Endothelial cell of umbilical vein (primary cell): ENCODE measurements at regions not wholly inside any gene's neighbourhood (a gene's known extent, or its start where the extent isn't known, plus 50 kb on each side); places are given as distances from the start of the nearest gene placed in this dataset.

ENCODE experiments used
- BruUV-seq: library from RNA; stranded (reverse); fragments of 400-500 nt; replicated peaks from 2 replicates; lab custom pipeline; 2021; lab: Mats Ljungman, UMichigan
- CTCF ChIA-PET: fragments of 300-600, 350-600 bp; sonication (Branson Sonifier 250); formaldehyde crosslinking; loops from one replicate; lab custom pipeline; 2021; ENCODE audit warnings: antibody characterized with exemption, inconsistent platforms; lab: Charles Lee
- POLR2A ChIA-PET: fragments of 300-600, 350-600 bp; sonication (Branson Sonifier 250); formaldehyde crosslinking; loops from one replicate; lab custom pipeline; 2021; ENCODE audit warnings: antibody characterized with exemption, inconsistent platforms; lab: Charles Lee
- DNase-seq: peaks from one replicate; pipeline ENCODE4 v3.0.0-alpha.2; 2011; ENCODE audit warnings: low read depth, low spot score
- FAIRE-seq: peaks from 2 replicates; lab custom pipeline; 2011; peaks lifted over from hg19 to GRCh38; lab: Jason Lieb, UNC
- H2AFZ ChIP-seq: 2 replicates; pipeline ENCODE4 v1.6.0; 2012; ENCODE audit warnings: low read depth, low read length, control low read depth, inconsistent platforms
- H3K27ac ChIP-seq: 2 replicates; pipeline ENCODE4 v1.5.1; 2011; ENCODE audit warnings: low read depth, mild to moderate bottlenecking, control low read depth, low read length, moderate library complexity; ENCODE audit not compliant: insufficient read depth
- H3K27me3 ChIP-seq, 2 experiments: 2 replicates each; pipeline versions ENCODE4 v1.6.0 to v1.6.1; 2011; ENCODE audit warnings: low read length in 2 of 2, mixed read lengths in 1 of 2; ENCODE audit not compliant: control insufficient read depth in 2 of 2, insufficient read depth in 2 of 2
- H3K36me3 ChIP-seq, 2 experiments: 2 replicates in 1 of 2; 3 replicates in 1 of 2; pipeline ENCODE4 v1.5.1; 2011; ENCODE audit warnings: low read length in 2 of 2, mild to moderate bottlenecking in 1 of 2, moderate library complexity in 1 of 2; ENCODE audit not compliant: control insufficient read depth in 2 of 2, insufficient read depth in 2 of 2; ENCODE audit errors: extremely low read depth in 1 of 2
- H3K4me1 ChIP-seq: 3 replicates; pipeline ENCODE4 v1.5.1; 2011; ENCODE audit warnings: mild to moderate bottlenecking, low read length; ENCODE audit not compliant: control insufficient read depth, insufficient read depth; ENCODE audit errors: extremely low read depth
- H3K4me2 ChIP-seq: 2 replicates; pipeline ENCODE4 v1.6.1; 2011; ENCODE audit warnings: low read length, control low read depth, mixed read lengths; ENCODE audit not compliant: insufficient read depth
- H3K4me3 ChIP-seq, 3 experiments: fragments of 200-600 bp in 1 of 3; sonication (generic), shearing (Covaris generic) in 1 of 3; replicated peaks in 1 of 3; 2 replicates each; pipeline ENCODE4 v1.5.1; 2011 to 2016; ENCODE audit warnings: control low read depth in 3 of 3, low read length in 3 of 3, mild to moderate bottlenecking in 2 of 3, inconsistent platforms in 1 of 3, low read depth in 1 of 3, moderate library complexity in 1 of 3; ENCODE audit not compliant: insufficient read depth in 1 of 3
- H3K79me2 ChIP-seq: 2 replicates; pipeline ENCODE4 v1.6.0; 2012; ENCODE audit warnings: low read length, inconsistent platforms; ENCODE audit not compliant: control insufficient read depth, insufficient read depth
- H3K9ac ChIP-seq: replicated peaks from 2 replicates; pipeline ENCODE3; 2011; ENCODE audit warnings: low read length, control low read depth; ENCODE audit not compliant: insufficient read depth; ENCODE audit errors: extremely low read depth
- H3K9me1 ChIP-seq: replicated peaks from 3 replicates; pipeline ENCODE4 v1.6.0; 2011; ENCODE audit warnings: mild to moderate bottlenecking, low read length; ENCODE audit not compliant: control insufficient read depth, insufficient read depth; ENCODE audit errors: extremely low read depth
- H3K9me3 ChIP-seq: replicated peaks from 2 replicates; pipeline ENCODE4 v1.5.1; 2012; ENCODE audit warnings: low read length, inconsistent platforms; ENCODE audit not compliant: control insufficient read depth, insufficient read depth
- H4K20me1 ChIP-seq: replicated peaks from 2 replicates; pipeline ENCODE3; 2011; ENCODE audit warnings: mild to moderate bottlenecking, low read length; ENCODE audit not compliant: control insufficient read depth, insufficient read depth; ENCODE audit errors: extremely low read depth
- EZH2 ChIP-seq: IDR thresholded peaks from 2 replicates; pipeline ENCODE4 v1.6.1; 2012; ENCODE audit warnings: borderline replicate concordance, low read depth, mild to moderate bottlenecking, moderate library complexity, low read length, inconsistent platforms; ENCODE audit not compliant: severe bottlenecking
- FOS ChIP-seq: IDR thresholded peaks from 2 replicates; pipeline ENCODE4 v1.6.1; 2011; ENCODE audit warnings: mild to moderate bottlenecking, low read length, moderate library complexity, borderline replicate concordance; ENCODE audit not compliant: insufficient read depth
- GATA2 ChIP-seq: IDR thresholded peaks from 2 replicates; pipeline ENCODE4 v1.7.0; 2011; ENCODE audit warnings: low read depth, mild to moderate bottlenecking, moderate library complexity, mixed read lengths, low read length; ENCODE audit not compliant: insufficient read length, insufficient read depth
- JUN ChIP-seq: IDR thresholded peaks from 2 replicates; pipeline ENCODE4 v1.6.1; 2011; ENCODE audit warnings: borderline replicate concordance, low read depth; ENCODE audit not compliant: insufficient read length, insufficient read depth
- MYC ChIP-seq: IDR thresholded peaks from one replicate; pipeline ENCODE4 v1.6.1; 2011; ENCODE audit warnings: mild to moderate bottlenecking, low read depth, low read length
- POLR2A ChIP-seq: IDR thresholded peaks from 2 replicates; pipeline ENCODE4 v1.6.1; 2012; ENCODE audit warnings: low read depth, mild to moderate bottlenecking, control low read depth, low read length
- POLR2AphosphoS5 ChIP-seq: IDR thresholded peaks from 2 replicates; pipeline ENCODE4 v1.6.1; 2012; ENCODE audit warnings: low read depth, mild to moderate bottlenecking, control low read depth, low read length, moderate library complexity; ENCODE audit not compliant: insufficient read depth
- dilution Hi-C: fragments of 300-500 bp; cut with MboI; formaldehyde crosslinking; loops from one replicate; pipeline ENCODE4 v1.15.0; 2019; ENCODE audit warnings: low sequenced_read_pairs; ENCODE audit not compliant: extremely low pct_ligation_motif_present
- intact Hi-C: fragments of 100-400 bp; cut with micrococcal nuclease; formaldehyde crosslinking; loops from one replicate; pipeline ENCODE4 v1.10.0; 2022
- TF ChIP-seq, protein P1 (sequence below), 2 donors: IDR thresholded peaks; 1 replicate in 1 of 2; 2 replicates in 1 of 2; pipeline ENCODE4 v1.5.1; 2011; ENCODE audit warnings: low read length in 2 of 2, mild to moderate bottlenecking in 2 of 2, moderate library complexity in 2 of 2, control low read depth in 1 of 2, inconsistent platforms in 1 of 2, low read depth in 1 of 2; ENCODE audit not compliant: insufficient read depth in 1 of 2; ENCODE audit errors: extremely low read depth in 1 of 2
- TF ChIP-seq, protein P2 (sequence below): IDR thresholded peaks from 2 replicates; pipeline ENCODE4 v1.6.1; 2011; ENCODE audit not compliant: insufficient read depth, insufficient read length

DNA sequence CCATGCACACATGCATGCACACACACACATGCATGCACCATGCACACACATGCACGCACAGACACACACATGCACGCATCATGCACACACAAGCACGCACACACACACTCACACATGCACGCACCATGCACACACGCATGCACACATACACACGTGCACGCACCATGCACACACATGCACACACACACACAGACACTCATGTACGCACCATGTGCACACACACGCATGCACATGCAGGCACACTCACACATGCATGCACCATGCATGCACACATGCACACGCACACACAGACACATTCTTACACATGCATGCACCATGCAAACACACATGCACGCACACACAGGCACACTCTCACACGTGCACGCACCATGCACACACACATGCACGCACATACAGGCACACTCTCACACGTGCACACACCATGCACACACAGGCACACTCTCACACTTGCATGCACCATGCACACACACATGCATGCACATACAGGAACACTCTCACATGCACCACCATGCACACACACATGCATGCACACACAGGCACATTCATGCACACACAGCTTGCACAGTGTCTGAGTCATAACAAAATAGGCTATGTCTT, 117.5 kb downstream of the TENT4A start:
- H3K9ac ChIP-seq: no peak overlapping the region
- POLR2A ChIA-PET: no interaction called here
- H2AFZ ChIP-seq: no peak overlapping the region
- DNase-seq (no peak), FAIRE-seq (no peak)
- H3K27me3 ChIP-seq: no peaks in the 10 kb centered on the region
- CTCF ChIA-PET: no interaction called here
- TF ChIP-seq JUN: no peak
- TF ChIP-seq, protein P1, sequence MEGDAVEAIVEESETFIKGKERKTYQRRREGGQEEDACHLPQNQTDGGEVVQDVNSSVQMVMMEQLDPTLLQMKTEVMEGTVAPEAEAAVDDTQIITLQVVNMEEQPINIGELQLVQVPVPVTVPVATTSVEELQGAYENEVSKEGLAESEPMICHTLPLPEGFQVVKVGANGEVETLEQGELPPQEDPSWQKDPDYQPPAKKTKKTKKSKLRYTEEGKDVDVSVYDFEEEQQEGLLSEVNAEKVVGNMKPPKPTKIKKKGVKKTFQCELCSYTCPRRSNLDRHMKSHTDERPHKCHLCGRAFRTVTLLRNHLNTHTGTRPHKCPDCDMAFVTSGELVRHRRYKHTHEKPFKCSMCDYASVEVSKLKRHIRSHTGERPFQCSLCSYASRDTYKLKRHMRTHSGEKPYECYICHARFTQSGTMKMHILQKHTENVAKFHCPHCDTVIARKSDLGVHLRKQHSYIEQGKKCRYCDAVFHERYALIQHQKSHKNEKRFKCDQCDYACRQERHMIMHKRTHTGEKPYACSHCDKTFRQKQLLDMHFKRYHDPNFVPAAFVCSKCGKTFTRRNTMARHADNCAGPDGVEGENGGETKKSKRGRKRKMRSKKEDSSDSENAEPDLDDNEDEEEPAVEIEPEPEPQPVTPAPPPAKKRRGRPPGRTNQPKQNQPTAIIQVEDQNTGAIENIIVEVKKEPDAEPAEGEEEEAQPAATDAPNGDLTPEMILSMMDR (IDR thresholded peaks at IDR 0.05; ENCODE audit: extremely low read depth in 1 of 2, insufficient read depth in 1 of 2, low read depth in 1 of 2, low read length in 2 of 2): no peak
- no peak for TF ChIP-seq GATA2
- TF ChIP-seq FOS: no peak
- TF ChIP-seq MYC: no peak
- no peak for TF ChIP-seq POLR2A
- TF ChIP-seq POLR2AphosphoS5: no peak
- TF ChIP-seq, protein P2, sequence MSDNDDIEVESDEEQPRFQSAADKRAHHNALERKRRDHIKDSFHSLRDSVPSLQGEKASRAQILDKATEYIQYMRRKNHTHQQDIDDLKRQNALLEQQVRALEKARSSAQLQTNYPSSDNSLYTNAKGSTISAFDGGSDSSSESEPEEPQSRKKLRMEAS: no peak
- no peak for TF ChIP-seq EZH2
- H4K20me1 ChIP-seq: no peaks in the 10 kb centered on the region
- no peaks in the 10 kb centered on the region for H3K9me3 ChIP-seq
- intact Hi-C loops (no loop called here), dilution Hi-C loops (no loop called here)
- no peaks in the 10 kb centered on the region for H3K4me1 ChIP-seq
- H3K4me2 ChIP-seq: no peak overlapping the region
- H3K27ac ChIP-seq: no peak overlapping the region
- no peaks in the 10 kb centered on the region for H3K9me1 ChIP-seq
- no peaks in the 10 kb centered on the region for H3K36me3 ChIP-seq
- no peaks in the 10 kb centered on the region for H3K79me2 ChIP-seq
- H3K4me3 ChIP-seq: no peak overlapping the region
- no TSS peak for BruUV-seq
